ENCODE measurements at regions not wholly inside any gene's neighbourhood (a gene's known extent, or its start where the extent isn't known, plus 50 kb on each side); places are given as distances from the start of the nearest gene placed in this dataset.
"Not testable (repeated sequence)": the region's sequence is repeated elsewhere in the genome, so short reads cannot be mapped to it uniquely, and the experiment has no call there.

DNA sequence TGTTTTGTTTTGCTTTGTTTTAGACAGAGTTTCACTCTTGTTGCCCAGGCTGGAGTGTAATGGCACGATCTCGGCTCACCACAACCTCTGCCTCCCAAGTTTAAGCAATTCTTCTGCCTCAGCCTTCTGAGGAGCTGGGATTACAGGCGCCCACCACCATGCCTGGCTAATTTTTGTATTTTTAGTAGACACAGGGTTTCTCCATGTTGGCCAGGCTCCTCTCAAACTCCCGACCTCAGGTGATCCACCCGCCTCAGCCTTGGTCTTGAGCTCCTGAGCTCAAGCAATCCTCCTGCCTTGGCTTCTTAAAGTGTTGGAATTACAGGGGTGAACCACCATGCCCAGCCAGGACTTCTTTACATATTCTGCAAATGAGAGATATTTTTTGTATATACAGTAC is 57.5 kb upstream of the WNT7B start:
- TF ChIP-seq, protein P1, sequence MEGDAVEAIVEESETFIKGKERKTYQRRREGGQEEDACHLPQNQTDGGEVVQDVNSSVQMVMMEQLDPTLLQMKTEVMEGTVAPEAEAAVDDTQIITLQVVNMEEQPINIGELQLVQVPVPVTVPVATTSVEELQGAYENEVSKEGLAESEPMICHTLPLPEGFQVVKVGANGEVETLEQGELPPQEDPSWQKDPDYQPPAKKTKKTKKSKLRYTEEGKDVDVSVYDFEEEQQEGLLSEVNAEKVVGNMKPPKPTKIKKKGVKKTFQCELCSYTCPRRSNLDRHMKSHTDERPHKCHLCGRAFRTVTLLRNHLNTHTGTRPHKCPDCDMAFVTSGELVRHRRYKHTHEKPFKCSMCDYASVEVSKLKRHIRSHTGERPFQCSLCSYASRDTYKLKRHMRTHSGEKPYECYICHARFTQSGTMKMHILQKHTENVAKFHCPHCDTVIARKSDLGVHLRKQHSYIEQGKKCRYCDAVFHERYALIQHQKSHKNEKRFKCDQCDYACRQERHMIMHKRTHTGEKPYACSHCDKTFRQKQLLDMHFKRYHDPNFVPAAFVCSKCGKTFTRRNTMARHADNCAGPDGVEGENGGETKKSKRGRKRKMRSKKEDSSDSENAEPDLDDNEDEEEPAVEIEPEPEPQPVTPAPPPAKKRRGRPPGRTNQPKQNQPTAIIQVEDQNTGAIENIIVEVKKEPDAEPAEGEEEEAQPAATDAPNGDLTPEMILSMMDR (IDR thresholded peaks at IDR 0.05; ENCODE audit: low read depth, low read length, poor library complexity, severe bottlenecking) = not testable (repeated sequence)
- not testable (repeated sequence) for TF ChIP-seq EZH2phosphoT487 (IDR thresholded peaks at IDR 0.05; ENCODE audit: borderline replicate concordance, low read length)
